Endothelial cell of umbilical vein (primary cell): ENCODE measurements at regions not wholly inside any gene's neighbourhood (a gene's known extent, or its start where the extent isn't known, plus 50 kb on each side); places are given as distances from the start of the nearest gene placed in this dataset.

ENCODE experiments used
- CTCF ChIP-seq, 2 donors: IDR thresholded peaks; 1 replicate in 1 of 2; 2 replicates in 1 of 2; pipeline ENCODE4 v1.5.1; 2011; ENCODE audit warnings: low read length in 2 of 2, mild to moderate bottlenecking in 2 of 2, moderate library complexity in 2 of 2, control low read depth in 1 of 2, inconsistent platforms in 1 of 2, low read depth in 1 of 2; ENCODE audit not compliant: insufficient read depth in 1 of 2; ENCODE audit errors: extremely low read depth in 1 of 2
- EZH2 ChIP-seq: IDR thresholded peaks from 2 replicates; pipeline ENCODE4 v1.6.1; 2012; ENCODE audit warnings: borderline replicate concordance, low read depth, mild to moderate bottlenecking, moderate library complexity, low read length, inconsistent platforms; ENCODE audit not compliant: severe bottlenecking
- GATA2 ChIP-seq: IDR thresholded peaks from 2 replicates; pipeline ENCODE4 v1.7.0; 2011; ENCODE audit warnings: low read depth, mild to moderate bottlenecking, moderate library complexity, mixed read lengths, low read length; ENCODE audit not compliant: insufficient read length, insufficient read depth
- MAX ChIP-seq: IDR thresholded peaks from 2 replicates; pipeline ENCODE4 v1.6.1; 2011; ENCODE audit not compliant: insufficient read depth, insufficient read length
- POLR2A ChIP-seq: IDR thresholded peaks from 2 replicates; pipeline ENCODE4 v1.6.1; 2012; ENCODE audit warnings: low read depth, mild to moderate bottlenecking, control low read depth, low read length
- POLR2AphosphoS5 ChIP-seq: IDR thresholded peaks from 2 replicates; pipeline ENCODE4 v1.6.1; 2012; ENCODE audit warnings: low read depth, mild to moderate bottlenecking, control low read depth, low read length, moderate library complexity; ENCODE audit not compliant: insufficient read depth

GRCh38 chr7:51772190-51772589, 455.6 kb upstream of the COBL start:
- TF ChIP-seq CTCF (IDR thresholded peaks at IDR 0.05; ENCODE audit: extremely low read depth in 1 of 2, insufficient read depth in 1 of 2, low read depth in 1 of 2, low read length in 2 of 2) (no peak), POLR2A (no peak), EZH2 (no peak), GATA2 (no peak), MAX (no peak), POLR2AphosphoS5 (no peak)
